ENCODE measurements at regions not wholly inside any gene's neighbourhood (a gene's known extent, or its start where the extent isn't known, plus 50 kb on each side); places are given as distances from the start of the nearest gene placed in this dataset.

DNA sequence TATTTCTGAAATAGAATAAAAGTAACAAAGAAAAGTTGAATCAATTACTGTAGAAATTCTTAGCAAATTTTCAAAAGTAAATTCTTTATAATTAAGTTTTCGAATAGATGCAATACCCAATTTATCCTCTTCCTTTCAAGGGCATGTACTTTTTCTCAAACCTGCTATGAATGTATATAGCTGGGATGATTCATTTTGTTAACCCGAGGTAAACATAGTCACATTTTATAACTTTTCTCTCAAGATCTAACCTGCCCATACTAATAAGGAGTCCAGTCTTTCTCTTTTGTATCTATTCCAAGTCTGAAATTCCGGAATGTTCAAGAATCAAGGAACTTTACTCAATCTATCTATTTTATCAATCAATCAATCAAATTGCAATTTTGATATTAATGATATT, 1072.9 kb downstream of the REEP3 start:
- H3K27me3 ChIP-seq (replicated peaks), result no peaks in the 10 kb centered on the region
- in situ Hi-C loops (cut with HindIII; ENCODE audit: low pct_ligation_motif_present, low sequenced_read_pairs), result no loop called here
- no peaks in the 10 kb centered on the region for H3K36me3 ChIP-seq (replicated peaks)
- no peak overlapping the region for H3K4me3 ChIP-seq (ENCODE audit: low read depth, low read length)
- no peak overlapping the region for H3K27ac ChIP-seq
- TF ChIP-seq, protein P1, sequence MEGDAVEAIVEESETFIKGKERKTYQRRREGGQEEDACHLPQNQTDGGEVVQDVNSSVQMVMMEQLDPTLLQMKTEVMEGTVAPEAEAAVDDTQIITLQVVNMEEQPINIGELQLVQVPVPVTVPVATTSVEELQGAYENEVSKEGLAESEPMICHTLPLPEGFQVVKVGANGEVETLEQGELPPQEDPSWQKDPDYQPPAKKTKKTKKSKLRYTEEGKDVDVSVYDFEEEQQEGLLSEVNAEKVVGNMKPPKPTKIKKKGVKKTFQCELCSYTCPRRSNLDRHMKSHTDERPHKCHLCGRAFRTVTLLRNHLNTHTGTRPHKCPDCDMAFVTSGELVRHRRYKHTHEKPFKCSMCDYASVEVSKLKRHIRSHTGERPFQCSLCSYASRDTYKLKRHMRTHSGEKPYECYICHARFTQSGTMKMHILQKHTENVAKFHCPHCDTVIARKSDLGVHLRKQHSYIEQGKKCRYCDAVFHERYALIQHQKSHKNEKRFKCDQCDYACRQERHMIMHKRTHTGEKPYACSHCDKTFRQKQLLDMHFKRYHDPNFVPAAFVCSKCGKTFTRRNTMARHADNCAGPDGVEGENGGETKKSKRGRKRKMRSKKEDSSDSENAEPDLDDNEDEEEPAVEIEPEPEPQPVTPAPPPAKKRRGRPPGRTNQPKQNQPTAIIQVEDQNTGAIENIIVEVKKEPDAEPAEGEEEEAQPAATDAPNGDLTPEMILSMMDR (IDR thresholded peaks at IDR 0.05; ENCODE audit: low read depth, low read length, missing control alignments), result no peak
- DNase-seq, result no peak

DNA sequence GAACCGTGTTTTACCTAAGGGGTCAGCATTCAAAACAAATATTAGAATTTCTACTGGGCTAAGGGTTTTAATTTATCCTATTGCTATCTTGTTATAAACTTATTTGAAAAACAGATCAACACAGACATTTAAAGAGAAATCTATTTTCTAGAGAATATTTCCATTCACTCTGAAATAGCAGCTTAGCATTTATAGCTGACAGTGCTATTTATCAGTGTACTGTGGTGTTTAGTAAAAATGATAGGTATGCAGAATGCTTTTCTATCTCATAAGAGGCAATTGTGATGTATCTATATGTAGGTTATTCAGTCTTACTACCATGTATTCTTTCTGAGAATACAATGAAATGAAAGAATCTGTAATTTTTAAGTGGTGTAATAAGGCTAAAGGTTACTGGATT, 1077.4 kb downstream of the REEP3 start:
- no peaks in the 10 kb centered on the region for H3K36me3 ChIP-seq (replicated peaks)
- no peaks in the 10 kb centered on the region for H3K27me3 ChIP-seq (replicated peaks)
- in situ Hi-C loops (cut with HindIII; ENCODE audit: low pct_ligation_motif_present, low sequenced_read_pairs), result no loop called here
- H3K27ac ChIP-seq, result no peak overlapping the region
- TF ChIP-seq, protein P1 (IDR thresholded peaks at IDR 0.05; ENCODE audit: low read depth, low read length, missing control alignments), result no peak
- no peak for DNase-seq
- H3K4me3 ChIP-seq (ENCODE audit: low read depth, low read length), result no peak overlapping the region

DNA sequence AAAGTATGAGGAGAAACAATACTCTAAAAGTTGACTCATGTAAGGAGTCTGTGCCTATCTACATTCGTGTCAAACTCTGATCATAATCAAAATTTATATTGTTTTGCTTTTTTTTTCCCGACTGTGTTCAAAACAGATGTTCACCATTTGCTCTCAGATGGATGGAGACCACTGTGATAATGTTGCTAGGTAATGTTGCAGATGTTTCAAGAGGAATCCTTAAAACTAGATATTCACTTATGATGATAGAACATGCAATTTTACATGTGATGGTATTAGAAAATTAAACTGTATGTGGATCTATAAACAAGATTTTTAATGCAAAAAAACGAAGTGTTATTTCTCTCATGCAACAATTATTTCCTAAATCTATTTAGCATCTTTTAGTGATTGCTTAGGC, 1080.1 kb downstream of the REEP3 start:
- TF ChIP-seq, protein P1 (IDR thresholded peaks at IDR 0.05; ENCODE audit: low read depth, low read length, missing control alignments), result no peak
- H3K4me3 ChIP-seq (ENCODE audit: low read depth, low read length), result no peak overlapping the region
- in situ Hi-C loops (cut with HindIII; ENCODE audit: low pct_ligation_motif_present, low sequenced_read_pairs), result no loop called here

DNA sequence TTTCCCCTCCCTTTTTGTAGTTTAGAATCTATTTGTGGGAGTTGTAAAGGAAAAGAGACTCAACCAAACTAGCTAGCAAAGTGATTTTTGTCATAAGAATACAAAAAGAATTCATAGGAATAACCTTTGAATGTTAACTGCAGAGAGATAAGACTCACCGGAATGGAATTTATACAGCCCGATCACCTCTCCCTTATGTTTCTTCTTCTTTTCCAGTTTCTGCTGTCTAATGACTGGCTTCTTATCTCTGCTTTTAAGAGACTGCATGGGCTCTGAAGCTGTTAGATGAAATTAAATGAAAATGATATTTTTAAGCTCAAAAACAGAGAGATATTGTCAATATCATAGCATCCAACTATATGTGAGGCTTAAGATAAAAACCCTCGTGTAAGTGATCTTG, 1095.9 kb downstream of the REEP3 start:
- Histone ChIP-seq H3K27me3 (replicated peaks) (no peaks in the 10 kb centered on the region), H3K36me3 (replicated peaks) (no peaks in the 10 kb centered on the region), H3K27ac (no peak overlapping the region), H3K4me3 (ENCODE audit: low read depth, low read length) (no peak overlapping the region)
- TF ChIP-seq, protein P1 (IDR thresholded peaks at IDR 0.05; ENCODE audit: low read depth, low read length, missing control alignments), result no peak
- in situ Hi-C loops (cut with HindIII; ENCODE audit: low pct_ligation_motif_present, low sequenced_read_pairs), result no loop called here
- DNase-seq, result no peak

More for the DNA sequence above, 1080.1 kb downstream of the REEP3 start:
- no peak for DNase-seq
- H3K27me3 ChIP-seq (replicated peaks), result no peaks in the 10 kb centered on the region
- no peak overlapping the region for H3K27ac ChIP-seq
- H3K36me3 ChIP-seq (replicated peaks), result no peaks in the 10 kb centered on the region

DNA sequence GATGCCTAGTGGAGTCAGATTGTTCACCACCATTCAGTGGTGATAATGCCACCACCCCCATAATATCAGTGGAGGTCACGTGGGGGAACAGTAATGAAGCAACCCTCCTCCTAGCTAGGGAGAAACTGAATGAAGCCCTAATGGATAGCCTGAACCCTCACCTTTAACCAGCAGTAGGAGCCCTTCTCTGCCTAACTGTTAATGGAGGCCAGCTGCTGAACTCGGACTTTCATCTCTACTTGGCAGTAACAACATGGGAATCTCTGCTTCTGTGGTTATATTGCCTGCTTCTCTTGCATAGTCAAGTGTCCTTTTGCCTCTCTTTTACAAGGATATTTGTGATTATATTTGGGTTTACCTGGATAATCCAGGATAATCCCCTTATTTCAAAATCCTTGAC, 1097.9 kb downstream of the REEP3 start:
- Histone ChIP-seq H3K36me3 (replicated peaks) (no peaks in the 10 kb centered on the region), H3K27ac (no peak overlapping the region), H3K27me3 (replicated peaks) (no peaks in the 10 kb centered on the region), H3K4me3 (ENCODE audit: low read depth, low read length) (no peak overlapping the region)
- TF ChIP-seq, protein P1 (IDR thresholded peaks at IDR 0.05; ENCODE audit: low read depth, low read length, missing control alignments), result no peak
- no peak for DNase-seq
- in situ Hi-C loops (cut with HindIII; ENCODE audit: low pct_ligation_motif_present, low sequenced_read_pairs), result no loop called here

DNA sequence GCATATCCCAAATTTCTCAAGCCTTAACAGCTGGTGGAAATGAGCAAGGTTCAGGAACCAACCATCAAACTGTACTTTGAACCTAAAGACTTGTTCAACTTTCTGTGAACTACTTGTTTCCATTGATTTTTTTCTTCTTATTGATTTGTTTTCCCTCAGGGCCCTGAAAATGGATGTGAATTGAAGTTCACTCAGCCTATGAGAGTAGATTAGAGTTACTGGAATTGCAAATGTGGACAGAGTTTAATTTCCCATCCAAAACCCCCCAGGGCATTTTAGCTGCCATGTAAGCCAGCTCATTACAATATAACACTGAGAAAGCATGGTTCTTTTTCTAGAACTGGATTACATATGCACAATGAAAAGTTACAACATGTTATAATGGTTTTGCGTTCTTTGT, 1105.7 kb downstream of the REEP3 start:
- DNase-seq, result no peak
- Histone ChIP-seq H3K36me3 (replicated peaks) (no peaks in the 10 kb centered on the region), H3K27ac (no peak overlapping the region), H3K4me3 (ENCODE audit: low read depth, low read length) (no peak overlapping the region), H3K27me3 (replicated peaks) (no peaks in the 10 kb centered on the region)
- TF ChIP-seq, protein P1 (IDR thresholded peaks at IDR 0.05; ENCODE audit: low read depth, low read length, missing control alignments), result no peak
- in situ Hi-C loops (cut with HindIII; ENCODE audit: low pct_ligation_motif_present, low sequenced_read_pairs), result no loop called here
